Lower leg skin (tissue), 4 donors: ENCODE measurements at regions not wholly inside any gene's neighbourhood (a gene's known extent, or its start where the extent isn't known, plus 50 kb on each side); places are given as distances from the start of the nearest gene placed in this dataset.

Source experiments
- DNase-seq, 2 donors: peaks; one replicate each; pipeline ENCODE4 v3.0.0-alpha.2; 2019; ENCODE audit warnings: low spot score in 2 of 2
- H3K4me3 ChIP-seq: fragments of 200-600 bp; sonication (generic); 2 replicates; pipeline ENCODE4 v1.5.1; 2017; ENCODE audit warnings: mild to moderate bottlenecking, low read depth; ENCODE audit not compliant: poor library complexity, severe bottlenecking
- CTCF ChIP-seq, 3 donors: fragments of 450-650 bp; IDR thresholded peaks; one replicate each; pipeline ENCODE4 v1.5.1; 2016; ENCODE audit warnings: antibody characterized with exemption in 3 of 3, mild to moderate bottlenecking in 3 of 3, moderate library complexity in 2 of 3
- POLR2A ChIP-seq, 2 donors: fragments of 450-650 bp; IDR thresholded peaks; one replicate each; pipeline ENCODE4 v1.6.1; 2016 to 2017; ENCODE audit warnings: antibody characterized with exemption in 2 of 2, mild to moderate bottlenecking in 1 of 2, moderate library complexity in 1 of 2
- WGBS, 2 donors: methylation state at CpG; one replicate each; pipeline ENCODE4 v1.1.5; 2018; 5-methylcytosine and 5-hydroxymethylcytosine counted together
- intact Hi-C: fragments of 100-400 bp; cut with DNase I; formaldehyde crosslinking; loops from one replicate; pipeline ENCODE4 v1.15.0; 2023; ENCODE audit warnings: low total_unique reads

GRCh38 chr18:1796636-1797035 lies 774.7 kb downstream of the METTL4 start:
- intact Hi-C loops: no loop called here
- no peak overlapping the region for H3K4me3 ChIP-seq
- DNase-seq: no peak
- WGBS, 2 donors: 61 to 66% methylated on average over 3 of the region's 3 CpGs
- no peak for TF ChIP-seq CTCF (IDR thresholded peaks at IDR 0.05)
- TF ChIP-seq POLR2A (IDR thresholded peaks at IDR 0.05): no peak

GRCh38 chr18:1797235-1797634 lies 774.1 kb downstream of the METTL4 start:
- TF ChIP-seq CTCF (IDR thresholded peaks at IDR 0.05) (no peak), POLR2A (IDR thresholded peaks at IDR 0.05) (no peak)
- DNase-seq: no peak
- no peak overlapping the region for H3K4me3 ChIP-seq
- WGBS, 2 donors: 64 to 72% methylated on average over 2 of the region's 2 CpGs
- intact Hi-C loops: no loop called here

GRCh38 chr18:1805521-1805920 lies 765.8 kb downstream of the METTL4 start:
- intact Hi-C loops: no loop called here
- H3K4me3 ChIP-seq: no peak overlapping the region
- WGBS, 2 donors: 84 to 89% methylated on average over 4 of the region's 4 CpGs
- no peak for DNase-seq
- TF ChIP-seq CTCF (IDR thresholded peaks at IDR 0.05) (no peak), POLR2A (IDR thresholded peaks at IDR 0.05) (no peak)

- WGBS, 2 donors: 84 to 85% methylated on average over 7 of the region's 7 CpGs
- intact Hi-C loops: no loop called here
- TF ChIP-seq CTCF (IDR thresholded peaks at IDR 0.05) (no peak), POLR2A (IDR thresholded peaks at IDR 0.05) (no peak)
- H3K4me3 ChIP-seq: no peak overlapping the region
- DNase-seq: no peak
Observed at GRCh38 chr18:1806884-1807615, 764.3 kb downstream of the METTL4 start.

GRCh38 chr18:1811282-1811681 lies 760.0 kb downstream of the METTL4 start:
- no peak for TF ChIP-seq POLR2A (IDR thresholded peaks at IDR 0.05)
- TF ChIP-seq CTCF (IDR thresholded peaks at IDR 0.05): no peak
- intact Hi-C loops: no loop called here
- WGBS, 2 donors: 84 to 93% methylated on average over 5 of the region's 5 CpGs
- DNase-seq: no peak
- H3K4me3 ChIP-seq: no peak overlapping the region

GRCh38 chr18:1825296-1825695 lies 746.0 kb downstream of the METTL4 start:
- TF ChIP-seq POLR2A (IDR thresholded peaks at IDR 0.05) (no peak), CTCF (IDR thresholded peaks at IDR 0.05) (no peak)
- no peak overlapping the region for H3K4me3 ChIP-seq
- intact Hi-C loops: no loop called here
- no peak for DNase-seq
- 33 to 39% methylated on average over 2 of the region's 2 CpGs for WGBS, 2 donors
